K562 (cell line): ENCODE measurements at regions not wholly inside any gene's neighbourhood (a gene's known extent, or its start where the extent isn't known, plus 50 kb on each side); places are given as distances from the start of the nearest gene placed in this dataset.

Experiments used
- ARID3A ChIP-seq: IDR thresholded peaks from 2 replicates; pipeline ENCODE4 v1.6.1; 2012; ENCODE audit warnings: low read depth, low read length, improper control_type of control experiment, borderline replicate concordance
- BHLHE40 ChIP-seq: IDR thresholded peaks from 2 replicates; pipeline ENCODE4 v1.6.1; 2011; ENCODE audit warnings: low read length, improper control_type of control experiment
- CC2D1A ChIP-seq: fragments of 450-650 bp; IDR thresholded peaks from 2 replicates; pipeline ENCODE4 v1.6.1; 2017; ENCODE audit warnings: mild to moderate bottlenecking
- CEBPG ChIP-seq, 3 experiments: fragments of 200-800 bp in 1 of 3; sonication (Bioruptor generic) in 1 of 3; sonication (generic) in 1 of 3; formaldehyde crosslinking in 1 of 3; IDR thresholded peaks in 2 of 3; conservative IDR thresholded peaks in 1 of 3; 2 replicates each; pipeline versions ENCODE4 v1.6.1 to v1.8.0; 2016 to 2022; ENCODE audit warnings: missing compliant biosample characterization in 2 of 3, missing genetic modification characterization in 2 of 3, mild to moderate bottlenecking in 1 of 3, missing genetic modification reagents in 1 of 3
- E2F3 ChIP-seq: fragments of 250-450 bp; sonication (Bioruptor Pico); IDR thresholded peaks from 2 replicates; pipeline ENCODE4 v1.4.0; 2020; ENCODE audit warnings: mild to moderate bottlenecking
- FOSL1 ChIP-seq: fragments of 200-800 bp; sonication (Bioruptor generic); conservative IDR thresholded peaks from 2 replicates; pipeline ENCODE4 v1.6.1; 2016; ENCODE audit warnings: missing genetic modification characterization, missing compliant biosample characterization
- GABPB2 ChIP-seq: fragments of 250-450 bp; sonication (Bioruptor Pico); conservative IDR thresholded peaks from 2 replicates; pipeline ENCODE4 v1.5.1; 2021; ENCODE audit warnings: mild to moderate bottlenecking
- JUNB ChIP-seq: fragments of 450-650 bp; formaldehyde crosslinking; conservative IDR thresholded peaks from 2 replicates; pipeline ENCODE4 v1.4.0; 2020; ENCODE audit warnings: mild to moderate bottlenecking
- KHSRP ChIP-seq: fragments of 450-650 bp; IDR thresholded peaks from 2 replicates; pipeline ENCODE4 v1.6.1; 2017
- KLF1 ChIP-seq: fragments of 450-650 bp; IDR thresholded peaks from 2 replicates; pipeline ENCODE4 v1.6.1; 2016; ENCODE audit warnings: missing genetic modification characterization, missing compliant biosample characterization
- MCM3 ChIP-seq: fragments of 450-650 bp; IDR thresholded peaks from 2 replicates; pipeline ENCODE4 v1.6.1; 2016
- MED1 ChIP-seq: sonication (generic); formaldehyde crosslinking; IDR thresholded peaks from 2 replicates; pipeline ENCODE4 v1.8.1; 2023; ENCODE audit warnings: missing genetic modification reagents, borderline replicate concordance
- MEF2A ChIP-seq: IDR thresholded peaks from 2 replicates; pipeline ENCODE4 v1.6.1; 2011; ENCODE audit warnings: low read depth, mild to moderate bottlenecking, low read length, moderate library complexity; ENCODE audit not compliant: control insufficient read depth
- MIER1 ChIP-seq: fragments of 450-650 bp; IDR thresholded peaks from 2 replicates; pipeline ENCODE4 v1.6.1; 2016; ENCODE audit warnings: antibody characterized with exemption, mild to moderate bottlenecking, low read depth
- MTA1 ChIP-seq: fragments of 450-650 bp; IDR thresholded peaks from 2 replicates; pipeline ENCODE4 v1.6.1; 2017; ENCODE audit warnings: borderline replicate concordance
- NR4A1 ChIP-seq, 2 experiments: fragments of 250-450 bp in 1 of 2; fragments of 450-650 bp in 1 of 2; sonication (Bioruptor Pico) in 1 of 2; IDR thresholded peaks; 2 replicates each; pipeline versions ENCODE4 v1.4.0 to v1.6.1; 2016 to 2020; ENCODE audit warnings: mild to moderate bottlenecking in 2 of 2, missing compliant biosample characterization in 1 of 2, missing genetic modification characterization in 1 of 2, moderate library complexity in 1 of 2
- SREBF1 ChIP-seq: fragments of 150-350 bp; IDR thresholded peaks from 2 replicates; pipeline ENCODE4 v1.6.1; 2014; ENCODE audit warnings: antibody characterized with exemption, low read depth, low read length, borderline replicate concordance
- ZNF23 ChIP-seq: fragments of 250-450 bp; sonication (Bioruptor Pico); IDR thresholded peaks from 2 replicates; pipeline ENCODE4 v1.4.0; 2020; ENCODE audit warnings: mild to moderate bottlenecking
- ZNF655 ChIP-seq: fragments of 250-450 bp; sonication (Bioruptor Pico); IDR thresholded peaks from 2 replicates; pipeline ENCODE4 v1.5.0; 2021
- ZNF696 ChIP-seq: fragments of 250-450 bp; sonication (Bioruptor Pico); conservative IDR thresholded peaks from 2 replicates; pipeline ENCODE4 v1.4.0; 2020; ENCODE audit warnings: mild to moderate bottlenecking, moderate library complexity
- ZNF830 ChIP-seq: fragments of 250-450 bp; sonication (Bioruptor Pico); IDR thresholded peaks from 2 replicates; pipeline ENCODE4 v1.5.0; 2021; ENCODE audit warnings: mild to moderate bottlenecking
- TF ChIP-seq, protein P1 (sequence below): sonication (generic); formaldehyde crosslinking; IDR thresholded peaks from 2 replicates; pipeline ENCODE4 v1.8.0; 2022; ENCODE audit warnings: missing genetic modification reagents, mild to moderate bottlenecking, borderline replicate concordance
- TF ChIP-seq, protein P2 (sequence below): sonication (generic); formaldehyde crosslinking; IDR thresholded peaks from 2 replicates; pipeline ENCODE4 v1.9.0; 2022; ENCODE audit warnings: mild to moderate bottlenecking, missing genetic modification reagents
- TF ChIP-seq, protein P3 (sequence below): fragments of 450-650 bp; IDR thresholded peaks from 2 replicates; pipeline ENCODE4 v1.6.1; 2017; ENCODE audit warnings: mild to moderate bottlenecking, moderate library complexity

DNA sequence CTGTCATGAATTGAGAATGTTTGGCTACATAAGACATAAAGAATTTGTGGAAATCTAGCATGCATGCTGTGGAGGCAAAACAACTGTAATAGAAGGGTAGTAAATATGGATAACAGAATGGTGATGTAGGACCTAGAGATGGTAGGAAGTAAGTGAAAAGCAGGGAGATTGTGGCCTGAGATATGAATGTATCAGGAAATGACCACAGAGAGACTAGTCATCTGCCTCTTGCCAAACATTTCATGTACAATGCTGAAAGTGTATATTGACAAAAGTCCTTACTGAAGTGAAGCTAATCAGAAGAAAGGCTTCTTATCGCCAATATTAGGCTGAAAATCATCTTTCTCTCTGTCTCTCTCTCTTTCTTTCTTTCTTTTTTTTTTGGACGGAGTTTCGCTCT lies 873.1 kb upstream of the CTNND2 start (continued):
- TF ChIP-seq E2F3 (CRISPR knock-in tag): no peak
- no peak for TF ChIP-seq ZNF830 (CRISPR knock-in tag)
- no peak for TF ChIP-seq ZNF696 (CRISPR knock-in tag)
- no peak for TF ChIP-seq JUNB (CRISPR knock-in tag)
- TF ChIP-seq, protein P1, sequence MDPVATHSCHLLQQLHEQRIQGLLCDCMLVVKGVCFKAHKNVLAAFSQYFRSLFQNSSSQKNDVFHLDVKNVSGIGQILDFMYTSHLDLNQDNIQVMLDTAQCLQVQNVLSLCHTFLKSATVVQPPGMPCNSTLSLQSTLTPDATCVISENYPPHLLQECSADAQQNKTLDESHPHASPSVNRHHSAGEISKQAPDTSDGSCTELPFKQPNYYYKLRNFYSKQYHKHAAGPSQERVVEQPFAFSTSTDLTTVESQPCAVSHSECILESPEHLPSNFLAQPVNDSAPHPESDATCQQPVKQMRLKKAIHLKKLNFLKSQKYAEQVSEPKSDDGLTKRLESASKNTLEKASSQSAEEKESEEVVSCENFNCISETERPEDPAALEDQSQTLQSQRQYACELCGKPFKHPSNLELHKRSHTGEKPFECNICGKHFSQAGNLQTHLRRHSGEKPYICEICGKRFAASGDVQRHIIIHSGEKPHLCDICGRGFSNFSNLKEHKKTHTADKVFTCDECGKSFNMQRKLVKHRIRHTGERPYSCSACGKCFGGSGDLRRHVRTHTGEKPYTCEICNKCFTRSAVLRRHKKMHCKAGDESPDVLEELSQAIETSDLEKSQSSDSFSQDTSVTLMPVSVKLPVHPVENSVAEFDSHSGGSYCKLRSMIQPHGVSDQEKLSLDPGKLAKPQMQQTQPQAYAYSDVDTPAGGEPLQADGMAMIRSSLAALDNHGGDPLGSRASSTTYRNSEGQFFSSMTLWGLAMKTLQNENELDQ: no peak
- no peak for TF ChIP-seq KLF1 (tag)
- no peak for TF ChIP-seq MEF2A
- TF ChIP-seq CEBPG (CRISPR knock-in tag; IDR thresholded peaks at IDR 0.05): no peak
- TF ChIP-seq CEBPG (tag; conservative IDR thresholded peaks at IDR 0.05 in 1 of 2, IDR thresholded peaks at IDR 0.05 in 1 of 2): peak in 1 of 2 experiments; percentile 73; a peak in 2 of 4 replicates
- no peak for TF ChIP-seq CC2D1A
- no peak for TF ChIP-seq ZNF655
- no peak for TF ChIP-seq GABPB2 (CRISPR knock-in tag)
- no peak for TF ChIP-seq MED1 (CRISPR knock-in tag)
- peak; percentile 48 for TF ChIP-seq FOSL1
- TF ChIP-seq, protein P2, sequence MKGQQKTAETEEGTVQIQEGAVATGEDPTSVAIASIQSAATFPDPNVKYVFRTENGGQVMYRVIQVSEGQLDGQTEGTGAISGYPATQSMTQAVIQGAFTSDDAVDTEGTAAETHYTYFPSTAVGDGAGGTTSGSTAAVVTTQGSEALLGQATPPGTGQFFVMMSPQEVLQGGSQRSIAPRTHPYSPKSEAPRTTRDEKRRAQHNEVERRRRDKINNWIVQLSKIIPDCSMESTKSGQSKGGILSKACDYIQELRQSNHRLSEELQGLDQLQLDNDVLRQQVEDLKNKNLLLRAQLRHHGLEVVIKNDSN (CRISPR knock-in tag): no peak
- no peak for TF ChIP-seq SREBF1
- TF ChIP-seq NR4A1 (CRISPR knock-in tag; IDR thresholded peaks at IDR 0.05): no peak
- TF ChIP-seq NR4A1 (tag; IDR thresholded peaks at IDR 0.05): no peak
- no peak for TF ChIP-seq KHSRP
- TF ChIP-seq ARID3A: no peak
- TF ChIP-seq, protein P3, sequence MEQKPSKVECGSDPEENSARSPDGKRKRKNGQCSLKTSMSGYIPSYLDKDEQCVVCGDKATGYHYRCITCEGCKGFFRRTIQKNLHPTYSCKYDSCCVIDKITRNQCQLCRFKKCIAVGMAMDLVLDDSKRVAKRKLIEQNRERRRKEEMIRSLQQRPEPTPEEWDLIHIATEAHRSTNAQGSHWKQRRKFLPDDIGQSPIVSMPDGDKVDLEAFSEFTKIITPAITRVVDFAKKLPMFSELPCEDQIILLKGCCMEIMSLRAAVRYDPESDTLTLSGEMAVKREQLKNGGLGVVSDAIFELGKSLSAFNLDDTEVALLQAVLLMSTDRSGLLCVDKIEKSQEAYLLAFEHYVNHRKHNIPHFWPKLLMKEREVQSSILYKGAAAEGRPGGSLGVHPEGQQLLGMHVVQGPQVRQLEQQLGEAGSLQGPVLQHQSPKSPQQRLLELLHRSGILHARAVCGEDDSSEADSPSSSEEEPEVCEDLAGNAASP: no peak
- no peak for TF ChIP-seq MCM3
- no peak for TF ChIP-seq MIER1
- TF ChIP-seq BHLHE40: no peak
- TF ChIP-seq ZNF23 (CRISPR knock-in tag): no peak
- no peak for TF ChIP-seq MTA1
